H1 (cell line): ENCODE measurements at regions not wholly inside any gene's neighbourhood (a gene's known extent, or its start where the extent isn't known, plus 50 kb on each side); places are given as distances from the start of the nearest gene placed in this dataset.

Experiments used
- ATF3 ChIP-seq: IDR thresholded peaks from 2 replicates; pipeline ENCODE4 v1.6.1; 2011; ENCODE audit warnings: low read depth, mild to moderate bottlenecking, low read length; ENCODE audit not compliant: insufficient read depth
- CBX5 ChIP-seq: fragments of 300-800, 300-1000 bp; sonication (generic); IDR thresholded peaks from 2 replicates; pipeline ENCODE4 v1.7.1; 2016; ENCODE audit warnings: antibody characterized with exemption, low read length, low read depth
- CHD7 ChIP-seq: fragments of 300-600 bp; sonication (generic); IDR thresholded peaks from 2 replicates; pipeline ENCODE4 v1.7.1; 2012; ENCODE audit warnings: low read length, moderate library complexity, mild to moderate bottlenecking, inconsistent platforms; ENCODE audit not compliant: insufficient replicate concordance
- EGR1 ChIP-seq: IDR thresholded peaks from 2 replicates; pipeline ENCODE4 v1.6.1; 2011; ENCODE audit warnings: low read depth, low read length, borderline replicate concordance
- EP300 ChIP-seq, 2 experiments: IDR thresholded peaks; 1 replicate in 1 of 2; 2 replicates in 1 of 2; pipeline ENCODE4 v1.6.1; 2011 to 2012; ENCODE audit warnings: low read depth in 2 of 2, low read length in 2 of 2, mild to moderate bottlenecking in 2 of 2, borderline replicate concordance in 1 of 2, inconsistent platforms in 1 of 2, moderate library complexity in 1 of 2
- JUND ChIP-seq: IDR thresholded peaks from 2 replicates; pipeline ENCODE4 v1.6.1; 2011; ENCODE audit warnings: mild to moderate bottlenecking, improper control_type of control experiment, low read length
- POU5F1 ChIP-seq: IDR thresholded peaks from 2 replicates; pipeline ENCODE4 v1.6.1; 2011; ENCODE audit warnings: low read depth, mild to moderate bottlenecking, low read length, moderate library complexity
- RAD21 ChIP-seq, 2 experiments: IDR thresholded peaks in 1 of 2; conservative IDR thresholded peaks in 1 of 2; 2 replicates each; pipeline ENCODE4 v1.6.1; 2011; ENCODE audit warnings: low read depth in 2 of 2, low read length in 2 of 2, improper control_type of control experiment in 1 of 2, inconsistent platforms in 1 of 2, mild to moderate bottlenecking in 1 of 2, moderate library complexity in 1 of 2
- SAP30 ChIP-seq: fragments of 300-600 bp; sonication (generic); IDR thresholded peaks from 2 replicates; pipeline ENCODE4 v1.7.1; 2012; ENCODE audit warnings: low read length, moderate library complexity, mild to moderate bottlenecking, inconsistent platforms; ENCODE audit not compliant: insufficient read depth, insufficient replicate concordance
- SIRT6 ChIP-seq: IDR thresholded peaks from one replicate; pipeline ENCODE4 v1.7.1; 2012; ENCODE audit warnings: low read length, inconsistent platforms
- SIX5 ChIP-seq: IDR thresholded peaks from 2 replicates; pipeline ENCODE4 v1.6.1; 2011; ENCODE audit warnings: mild to moderate bottlenecking, low read depth, low read length
- TCF12 ChIP-seq: IDR thresholded peaks from 2 replicates; pipeline ENCODE4 v1.6.1; 2011; ENCODE audit warnings: low read depth, mild to moderate bottlenecking, low read length

- no peak for TF ChIP-seq CHD7
- no peak for TF ChIP-seq POU5F1
- no peak for TF ChIP-seq ATF3
- TF ChIP-seq CBX5 = no peak
- no peak for TF ChIP-seq SIRT6
- no peak for TF ChIP-seq SIX5
- TF ChIP-seq EP300 (IDR thresholded peaks at IDR 0.05; ENCODE audit: borderline replicate concordance in 1 of 2, low read depth in 2 of 2, low read length in 2 of 2) = no peak
- TF ChIP-seq TCF12 = no peak
- no peak for TF ChIP-seq JUND
- no peak for TF ChIP-seq EGR1
- no peak for TF ChIP-seq RAD21 (IDR thresholded peaks at IDR 0.05 in 1 of 2, conservative IDR thresholded peaks at IDR 0.05 in 1 of 2; ENCODE audit: low read depth in 2 of 2, low read length in 2 of 2)
- TF ChIP-seq SAP30 = no peak
- TF ChIP-seq, all 59 proteins: peak for 0
Observed at GRCh38 chr16:55232822-55233221, 91.2 kb upstream of the IRX6 start (continued).
